ENCODE measurements at regions not wholly inside any gene's neighbourhood (a gene's known extent, or its start where the extent isn't known, plus 50 kb on each side); places are given as distances from the start of the nearest gene placed in this dataset.
"Not testable (repeated sequence)": the region's sequence is repeated elsewhere in the genome, so short reads cannot be mapped to it uniquely, and the experiment has no call there.

GRCh38 chr9:29445751-29446150 lies 1872.5 kb upstream of the C9orf72 start:
- intact Hi-C loops (cut with DNase I) = no loop called here
- TF ChIP-seq CTCF (IDR thresholded peaks at IDR 0.05) (no peak), POLR2A (IDR thresholded peaks at IDR 0.05) (no peak)
- H3K27me3 ChIP-seq = no peaks in the 10 kb centered on the region
- no peaks in the 10 kb centered on the region for H3K36me3 ChIP-seq
- no peak for DNase-seq
- no peaks in the 10 kb centered on the region for H3K9me3 ChIP-seq
- H3K4me3 ChIP-seq = no peak overlapping the region
- no peak overlapping the region for H3K27ac ChIP-seq
- no peaks in the 10 kb centered on the region for H3K4me1 ChIP-seq
- 53 to 73% methylated on average over 3 of the region's 3 CpGs for WGBS, 2 donors

GRCh38 chr9:29449306-29449705 lies 1876.0 kb upstream of the C9orf72 start:
- Histone ChIP-seq H3K27me3 (no peaks in the 10 kb centered on the region), H3K27ac (no peak overlapping the region), H3K36me3 (no peaks in the 10 kb centered on the region), H3K9me3 (no peaks in the 10 kb centered on the region), H3K4me1 (no peaks in the 10 kb centered on the region), H3K4me3 (no peak overlapping the region)
- intact Hi-C loops (cut with DNase I) = no loop called here
- DNase-seq = no peak
- no peak for TF ChIP-seq CTCF (IDR thresholded peaks at IDR 0.05)

GRCh38 chr9:29450343-29450875 lies 1877.1 kb upstream of the C9orf72 start:
- 86 to 94% methylated on average over 20 to 26 of the region's 29 CpGs for WGBS, 2 donors
- not testable (repeated sequence) for H3K27me3 ChIP-seq, DNase-seq

GRCh38 chr9:29456940-29457339 lies 1883.7 kb upstream of the C9orf72 start:
- Histone ChIP-seq H3K27me3 (no peaks in the 10 kb centered on the region), H3K36me3 (no peaks in the 10 kb centered on the region), H3K9me3 (no peaks in the 10 kb centered on the region), H3K4me1 (no peaks in the 10 kb centered on the region), H3K27ac (no peak overlapping the region), H3K4me3 (no peak overlapping the region)
- WGBS, 2 donors = 43 to 53% methylated on average over 3 of the region's 3 CpGs
- TF ChIP-seq POLR2A (IDR thresholded peaks at IDR 0.05) (no peak), CTCF (IDR thresholded peaks at IDR 0.05) (no peak)
- intact Hi-C loops (cut with DNase I) = no loop called here
- no peak for DNase-seq

More at GRCh38 chr9:29450343-29450875, 1877.1 kb upstream of the C9orf72 start:
- H3K36me3 ChIP-seq; H3K27ac ChIP-seq; H3K9me3 ChIP-seq; H3K4me3 ChIP-seq; H3K4me1 ChIP-seq; intact Hi-C loops (cut with DNase I): not testable (repeated sequence)

- no peaks in the 10 kb centered on the region for H3K36me3 ChIP-seq
- 47 to 76% methylated on average over 1 of the region's 1 CpG for WGBS, 2 donors
- intact Hi-C loops (cut with DNase I) = no loop called here
- no peak overlapping the region for H3K27ac ChIP-seq
- H3K9me3 ChIP-seq = no peaks in the 10 kb centered on the region
- H3K4me3 ChIP-seq = no peak overlapping the region
- H3K27me3 ChIP-seq = no peaks in the 10 kb centered on the region
- no peak for TF ChIP-seq CTCF (IDR thresholded peaks at IDR 0.05)
- TF ChIP-seq POLR2A (IDR thresholded peaks at IDR 0.05) = no peak
- no peak for DNase-seq
- H3K4me1 ChIP-seq = no peaks in the 10 kb centered on the region
Observed at GRCh38 chr9:29475471-29475870, 1902.2 kb upstream of the C9orf72 start.

GRCh38 chr9:29511680-29512079 lies 1938.4 kb upstream of the C9orf72 start:
- no peak for DNase-seq
- Histone ChIP-seq H3K36me3 (no peaks in the 10 kb centered on the region), H3K27me3 (no peaks in the 10 kb centered on the region), H3K4me1 (peaks cover 0 to 5% (median 0%) of the 10 kb centered on the region in 3 donors), H3K9me3 (no peaks in the 10 kb centered on the region), H3K27ac (no peak overlapping the region), H3K4me3 (no peak overlapping the region)
- TF ChIP-seq POLR2A (IDR thresholded peaks at IDR 0.05) = no peak
- TF ChIP-seq CTCF (IDR thresholded peaks at IDR 0.05) = no peak
- intact Hi-C loops (cut with DNase I) = no loop called here
- WGBS, 2 donors = 80 to 83% methylated on average over 1 of the region's 1 CpG
